ENCODE measurements at regions not wholly inside any gene's neighbourhood (a gene's known extent, or its start where the extent isn't known, plus 50 kb on each side); places are given as distances from the start of the nearest gene placed in this dataset.

GRCh38 chr13:48866249-48866648 lies 109.5 kb upstream of the FNDC3A start (continued):
- TF ChIP-seq NCOA2 (CRISPR knock-in tag; IDR thresholded peaks at IDR 0.05), result no peak
- no peak for TF ChIP-seq RARG (CRISPR knock-in tag; IDR thresholded peaks at IDR 0.05; ENCODE audit: low read depth)
- no peak for TF ChIP-seq PRDM15 (CRISPR knock-in tag; IDR thresholded peaks at IDR 0.05)

- BruUV-seq (replicated peaks), result no TSS peak
- Histone ChIP-seq H4K20me1 (ENCODE audit: insufficient read depth, low read length) (no peaks in the 10 kb centered on the region), H3K4me2 (ENCODE audit: low read depth, low read length) (no peak overlapping the region), H3K9me3 (ENCODE audit: low read length) (no peaks in the 10 kb centered on the region), H3K9ac (ENCODE audit: insufficient read depth, low read depth, low read length) (no peak overlapping the region), H3K27me3 (ENCODE audit: control insufficient read depth in 1 of 2, insufficient read depth in 2 of 2, low read length in 2 of 2) (peaks cover 3 to 9% of the 10 kb centered on the region in 2 experiments; a peak in 3 of 5 replicates), H3K36me3 (replicated peaks in 1 of 2; ENCODE audit: control insufficient read depth in 1 of 2, insufficient read depth in 2 of 2, low read length in 2 of 2) (no peaks in the 10 kb centered on the region), H3K4me3 (replicated peaks in 1 of 3; ENCODE audit: insufficient read depth in 1 of 3, low read depth in 2 of 3, low read length in 3 of 3) (no peak overlapping the region), H2AFZ (ENCODE audit: low read length) (no peak overlapping the region), H3K4me1 (ENCODE audit: insufficient read depth, low read length) (no peaks in the 10 kb centered on the region), H3K79me2 (ENCODE audit: insufficient read depth, low read length) (no peaks in the 10 kb centered on the region), H3K27ac (ENCODE audit: extremely low read length, insufficient read depth, low read length) (no peak overlapping the region)
- ChIA-PET POLR2A (no interaction called here), CTCF (ENCODE audit: low intra/inter-chr PET ratio, low total read pairs) (no interaction called here)
- no peak for DNase-seq (ENCODE audit: low spot score)
- ATAC-seq, result no peak
- in situ Hi-C loops (cut with HindIII; ENCODE audit: extremely low pct_ligation_motif_present, low pct_unique_long_range_greater_than_20kb), result no loop called here
- TF ChIP-seq SMC3 (IDR thresholded peaks at IDR 0.05; ENCODE audit: low read length), result no peak
- TF ChIP-seq BORCS8-MEF2B (CRISPR knock-in tag; IDR thresholded peaks at IDR 0.05), result no peak
- WGBS (ENCODE audit: low lambda C conversion rate), result 6% methylated on average over 1 of the region's 1 CpG
- no peak for FAIRE-seq
- intact Hi-C loops (cut with micrococcal nuclease; ENCODE audit: unreplicated experiment), result no loop called here
These were observed 102.6 kb upstream of the FNDC3A start for GRCh38 chr13:48873081-48873480.

Data from HepG2 (cell line).